Fibroblast of skin of abdomen (primary cell): ENCODE measurements at regions not wholly inside any gene's neighbourhood (a gene's known extent, or its start where the extent isn't known, plus 50 kb on each side); places are given as distances from the start of the nearest gene placed in this dataset.

Experiments used
- DNase-seq: peaks from one replicate; pipeline ENCODE4 v3.0.0-alpha.2; 2013

- no peak for DNase-seq
Observed at GRCh38 chr1:230510496-230510895, 84.4 kb upstream of the PGBD5 start.

- peak; percentile 93 for DNase-seq
Observed at GRCh38 chr1:230509281-230509977, 83.3 kb upstream of the PGBD5 start.

GRCh38 chr1:230507666-230508402 is 81.7 kb upstream of the PGBD5 start:
- peak; percentile 5 for DNase-seq

GRCh38 chr1:230507236-230507635 is 81.1 kb upstream of the PGBD5 start:
- no peak for DNase-seq

GRCh38 chr1:230506451-230506850 is 80.3 kb upstream of the PGBD5 start:
- no peak for DNase-seq

GRCh38 chr1:230504310-230504709 is 78.2 kb upstream of the PGBD5 start:
- no peak for DNase-seq

GRCh38 chr1:230503726-230504125 is 77.6 kb upstream of the PGBD5 start:
- no peak for DNase-seq

- no peak for DNase-seq
Observed at GRCh38 chr1:230502996-230503395, 76.9 kb upstream of the PGBD5 start.

GRCh38 chr1:230502306-230502705 is 76.2 kb upstream of the PGBD5 start:
- DNase-seq: no peak

GRCh38 chr1:230501849-230502248 is 75.7 kb upstream of the PGBD5 start:
- DNase-seq: no peak

GRCh38 chr1:230501242-230501641 is 75.1 kb upstream of the PGBD5 start:
- DNase-seq: no peak

GRCh38 chr1:230500063-230500462 is 73.9 kb upstream of the PGBD5 start:
- no peak for DNase-seq

GRCh38 chr1:230499496-230499895 is 73.4 kb upstream of the PGBD5 start:
- DNase-seq: no peak

- DNase-seq: no peak
Observed at GRCh38 chr1:230498704-230499103, 72.6 kb upstream of the PGBD5 start.

GRCh38 chr1:230496451-230496850 is 70.3 kb upstream of the PGBD5 start:
- no peak for DNase-seq

GRCh38 chr1:230495891-230496385 is 69.8 kb upstream of the PGBD5 start:
- DNase-seq: no peak

- no peak for DNase-seq
Observed at GRCh38 chr1:230495076-230495475, 68.9 kb upstream of the PGBD5 start.

GRCh38 chr1:230494514-230494913 is 68.4 kb upstream of the PGBD5 start:
- no peak for DNase-seq

GRCh38 chr1:230494026-230494425 is 67.9 kb upstream of the PGBD5 start:
- DNase-seq: no peak

GRCh38 chr1:230493264-230493663 is 67.1 kb upstream of the PGBD5 start:
- DNase-seq: no peak

GRCh38 chr1:230490436-230490835 is 64.3 kb upstream of the PGBD5 start:
- no peak for DNase-seq

GRCh38 chr1:230487773-230488428 is 61.8 kb upstream of the PGBD5 start:
- no peak for DNase-seq

- DNase-seq: no peak
Observed at GRCh38 chr1:230476622-230477003, 50.5 kb upstream of the PGBD5 start.
